ENCODE measurements at regions not wholly inside any gene's neighbourhood (a gene's known extent, or its start where the extent isn't known, plus 50 kb on each side); places are given as distances from the start of the nearest gene placed in this dataset.

- DNase-seq (ENCODE audit: low spot score in 2 of 2) = no peak
- TF ChIP-seq POLR2A (IDR thresholded peaks at IDR 0.05) = no peak
- TF ChIP-seq CTCF (IDR thresholded peaks at IDR 0.05) = no peak
- 89 to 92% methylated on average over 10 to 12 of the region's 12 CpGs for WGBS, 2 donors
- no peak overlapping the region for H3K4me3 ChIP-seq (ENCODE audit: low read depth, poor library complexity, severe bottlenecking)
- intact Hi-C loops (cut with DNase I; ENCODE audit: low total_unique reads) = no loop called here
Observed at GRCh38 chr11:69423611-69424385, 57.7 kb upstream of the LINC01488 start.

DNA sequence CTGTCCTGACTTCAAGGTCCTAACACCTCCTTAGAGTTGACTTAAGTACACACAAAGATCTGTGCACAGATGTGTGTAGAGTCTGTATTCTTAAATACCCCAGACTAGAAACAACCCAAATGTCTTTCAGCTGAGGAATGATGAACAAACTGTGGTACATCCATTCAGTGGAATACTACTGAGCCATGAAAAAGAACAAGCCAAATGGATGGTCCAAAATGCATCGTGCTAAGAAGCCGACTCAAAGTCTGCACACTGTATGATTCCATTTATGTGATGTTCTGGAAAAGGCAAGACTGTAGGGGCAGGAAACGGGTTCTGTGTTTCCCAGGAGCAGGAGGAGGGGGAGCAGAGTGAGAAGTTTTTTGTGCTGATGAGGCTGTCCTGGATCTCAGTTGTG lies 56.7 kb upstream of the LINC01488 start:
- TF ChIP-seq POLR2A (IDR thresholded peaks at IDR 0.05) (no peak), CTCF (IDR thresholded peaks at IDR 0.05) (no peak)
- DNase-seq (ENCODE audit: low spot score in 2 of 2) = no peak
- 93 to 94% methylated on average over 3 of the region's 3 CpGs for WGBS, 2 donors
- H3K4me3 ChIP-seq (ENCODE audit: low read depth, poor library complexity, severe bottlenecking) = no peak overlapping the region
- intact Hi-C loops (cut with DNase I; ENCODE audit: low total_unique reads) = no loop called here

DNA sequence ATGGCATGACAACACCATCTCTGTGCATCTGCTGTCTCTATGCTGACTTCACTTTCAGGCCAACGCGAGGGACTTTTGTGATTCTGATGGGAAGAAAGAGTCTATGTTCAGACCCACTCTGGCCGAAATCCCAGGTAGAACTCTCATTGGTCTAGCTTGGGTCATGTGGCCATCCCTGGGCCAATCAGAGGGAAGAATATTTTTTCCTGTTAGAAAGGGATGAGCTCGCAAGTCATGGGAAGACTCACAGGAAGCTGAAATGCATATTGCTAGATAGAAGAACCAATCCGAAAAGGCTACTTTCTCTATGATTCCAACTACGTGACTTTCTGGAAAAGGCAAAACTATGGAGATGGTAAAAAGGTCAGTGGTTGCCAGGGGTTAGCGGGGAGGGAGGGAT lies 56.0 kb upstream of the LINC01488 start:
- DNase-seq (ENCODE audit: low spot score in 2 of 2) = no peak
- intact Hi-C loops (cut with DNase I; ENCODE audit: low total_unique reads) = no loop called here
- TF ChIP-seq CTCF (IDR thresholded peaks at IDR 0.05) (no peak), POLR2A (IDR thresholded peaks at IDR 0.05) (no peak)
- 90 to 91% methylated on average over 7 of the region's 7 CpGs for WGBS, 2 donors
- no peak overlapping the region for H3K4me3 ChIP-seq (ENCODE audit: low read depth, poor library complexity, severe bottlenecking)

DNA sequence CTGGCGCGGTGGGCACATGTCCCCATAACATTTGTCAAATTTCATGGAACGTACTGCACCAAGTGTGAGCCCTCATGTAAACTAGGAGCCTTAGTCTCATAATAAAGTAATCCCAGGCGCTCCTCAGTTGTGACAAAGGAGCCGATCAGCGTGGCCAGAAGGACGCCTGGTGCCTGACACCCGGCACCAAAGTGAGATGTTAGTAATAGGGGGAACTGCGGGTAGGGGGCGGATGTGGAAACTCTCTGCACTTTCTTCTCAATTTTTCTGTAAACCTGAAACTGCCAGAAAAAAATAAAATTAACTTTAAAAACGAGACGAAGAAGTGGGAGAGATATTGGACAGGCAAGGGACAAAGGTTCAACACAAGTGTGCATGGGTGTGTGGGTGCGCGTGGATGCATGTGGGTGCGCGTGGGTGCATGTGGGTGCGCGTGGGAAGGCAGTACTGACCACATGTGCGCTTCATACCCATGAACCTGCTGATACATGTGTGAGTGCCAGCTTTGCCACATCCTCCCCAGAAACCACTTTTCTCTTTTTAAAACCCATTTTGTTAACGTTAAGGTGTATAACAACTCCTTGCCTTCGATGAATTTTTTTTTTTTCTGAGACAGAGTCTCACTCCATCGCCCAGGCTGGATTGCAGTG lies 55.4 kb upstream of the LINC01488 start:
- no peak for DNase-seq (ENCODE audit: low spot score in 2 of 2)
- 86 to 88% methylated on average over 22 of the region's 22 CpGs for whole genome bisulfite sequencing, 2 donors
- no peak overlapping the region for H3K4me3 ChIP-seq (ENCODE audit: low read depth, poor library complexity, severe bottlenecking)
- TF ChIP-seq CTCF (IDR thresholded peaks at IDR 0.05) = no peak
- no peak for TF ChIP-seq POLR2A (IDR thresholded peaks at IDR 0.05)
- intact Hi-C loops (cut with DNase I; ENCODE audit: low total_unique reads) = no loop called here

DNA sequence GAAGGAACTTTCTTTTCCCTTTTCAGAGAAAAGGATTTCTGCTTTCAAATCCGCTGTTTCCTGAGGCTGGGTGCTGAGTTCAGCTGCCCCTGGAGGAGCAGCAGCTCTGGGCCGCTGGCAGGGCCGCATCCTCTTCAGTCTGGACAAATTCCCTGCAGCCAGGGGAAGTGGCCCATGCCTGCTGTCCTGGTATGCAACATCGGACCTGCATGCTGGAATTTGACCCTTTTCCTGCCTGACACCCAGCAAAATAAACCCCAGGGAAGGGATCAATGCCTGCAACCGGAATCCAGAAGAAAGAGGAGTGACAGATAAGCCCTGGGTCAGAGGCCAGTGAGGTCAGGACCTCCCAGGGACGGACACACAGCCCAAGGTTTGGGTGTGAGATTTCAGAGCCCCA lies 54.1 kb upstream of the LINC01488 start:
- TF ChIP-seq CTCF (IDR thresholded peaks at IDR 0.05) = no peak
- TF ChIP-seq POLR2A (IDR thresholded peaks at IDR 0.05) = no peak
- DNase-seq (ENCODE audit: low spot score in 2 of 2) = no peak
- H3K4me3 ChIP-seq (ENCODE audit: low read depth, poor library complexity, severe bottlenecking) = no peak overlapping the region
- WGBS, 2 donors = 66 to 75% methylated on average over 6 of the region's 6 CpGs
- intact Hi-C loops (cut with DNase I; ENCODE audit: low total_unique reads) = no loop called here

Data from lower leg skin (tissue), 4 donors.